Ishikawa (cell line): ENCODE measurements at regions not wholly inside any gene's neighbourhood (a gene's known extent, or its start where the extent isn't known, plus 50 kb on each side); places are given as distances from the start of the nearest gene placed in this dataset.

ENCODE experiments used
- CEBPB ChIP-seq: IDR thresholded peaks from 2 replicates; pipeline ENCODE4 v1.6.1; 2012
- CREB1 ChIP-seq: IDR thresholded peaks from 2 replicates; pipeline ENCODE4 v1.6.1; 2012; ENCODE audit warnings: low read depth
- EGR1 ChIP-seq: IDR thresholded peaks from 2 replicates; pipeline ENCODE4 v1.6.1; 2012
- EP300 ChIP-seq: IDR thresholded peaks from 2 replicates; pipeline ENCODE4 v1.6.1; 2012; ENCODE audit warnings: borderline replicate concordance
- FOXM1 ChIP-seq: IDR thresholded peaks from 2 replicates; pipeline ENCODE4 v1.6.1; 2012; ENCODE audit warnings: low read depth, borderline replicate concordance
- MAX ChIP-seq: IDR thresholded peaks from 2 replicates; pipeline ENCODE4 v1.6.1; 2012
- NFIC ChIP-seq: IDR thresholded peaks from 2 replicates; pipeline ENCODE4 v1.6.1; 2012
- RAD21 ChIP-seq: IDR thresholded peaks from 2 replicates; pipeline ENCODE4 v1.6.1; 2012; ENCODE audit warnings: low read depth
- TAF1 ChIP-seq: IDR thresholded peaks from 2 replicates; pipeline ENCODE4 v1.6.1; 2012; ENCODE audit warnings: low read depth, mild to moderate bottlenecking
- TCF12 ChIP-seq: IDR thresholded peaks from 2 replicates; pipeline ENCODE4 v1.6.1; 2012; ENCODE audit warnings: low read depth
- TEAD4 ChIP-seq: IDR thresholded peaks from 2 replicates; pipeline ENCODE4 v1.6.1; 2012
- YY1 ChIP-seq: IDR thresholded peaks from 2 replicates; pipeline ENCODE4 v1.6.1; 2012; ENCODE audit warnings: low read depth
- ZBTB7A ChIP-seq: IDR thresholded peaks from 2 replicates; pipeline ENCODE4 v1.6.1; 2012; ENCODE audit warnings: low read depth
- TF ChIP-seq, protein P1 (sequence below): IDR thresholded peaks from 2 replicates; pipeline ENCODE4 v1.6.1; 2012
- TF ChIP-seq, protein P2 (sequence below): IDR thresholded peaks from 2 replicates; pipeline ENCODE4 v1.6.1; 2012; ENCODE audit warnings: low read depth, mild to moderate bottlenecking

DNA sequence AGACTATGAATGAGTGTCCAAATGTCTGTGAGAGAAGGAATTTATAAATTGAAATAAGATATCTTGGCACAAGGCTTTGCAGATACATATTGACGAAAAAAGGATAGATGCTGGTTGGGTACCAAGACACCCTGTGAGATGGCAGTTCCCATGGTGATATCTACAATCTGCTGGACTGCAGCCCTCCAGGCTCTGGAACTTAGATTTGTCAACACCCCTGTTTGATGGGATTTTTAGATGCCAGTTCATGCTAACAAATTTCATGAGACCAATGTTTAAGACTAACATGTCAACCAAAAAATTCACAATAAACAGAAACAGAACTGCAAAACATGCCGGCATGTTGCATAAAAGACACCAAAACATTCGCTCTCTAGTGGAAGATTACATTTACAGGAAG, 400.3 kb upstream of the CNTNAP5 start:
- TF ChIP-seq TAF1 (no peak), TCF12 (no peak), EP300 (no peak), NFIC (no peak), CREB1 (no peak), CEBPB (no peak), FOXM1 (no peak), MAX (no peak)
- TF ChIP-seq, protein P1, sequence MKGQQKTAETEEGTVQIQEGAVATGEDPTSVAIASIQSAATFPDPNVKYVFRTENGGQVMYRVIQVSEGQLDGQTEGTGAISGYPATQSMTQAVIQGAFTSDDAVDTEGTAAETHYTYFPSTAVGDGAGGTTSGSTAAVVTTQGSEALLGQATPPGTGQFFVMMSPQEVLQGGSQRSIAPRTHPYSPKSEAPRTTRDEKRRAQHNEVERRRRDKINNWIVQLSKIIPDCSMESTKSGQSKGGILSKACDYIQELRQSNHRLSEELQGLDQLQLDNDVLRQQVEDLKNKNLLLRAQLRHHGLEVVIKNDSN = no peak

DNA sequence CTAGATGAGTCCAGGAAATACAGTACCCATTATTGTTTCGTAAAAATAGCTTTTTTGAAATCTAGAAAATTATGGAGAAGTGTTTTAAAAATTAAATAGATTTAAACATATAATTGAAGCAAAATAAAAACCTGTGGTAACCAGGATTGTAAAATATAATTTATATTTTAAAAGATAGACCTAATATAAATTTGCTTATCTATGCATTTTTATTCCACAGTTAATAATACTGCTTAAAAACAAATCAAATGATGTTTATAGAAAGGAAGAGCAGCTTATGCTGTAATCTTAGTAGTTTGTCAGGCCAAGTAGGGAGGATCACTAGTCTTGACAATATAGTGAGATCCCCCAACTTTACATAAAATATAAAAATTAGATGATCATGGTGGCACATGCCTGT, 388.9 kb upstream of the CNTNAP5 start:
- no peak for TF ChIP-seq CEBPB
- TF ChIP-seq CREB1 = no peak
- no peak for TF ChIP-seq ZBTB7A
- no peak for TF ChIP-seq YY1
- no peak for TF ChIP-seq EGR1
- TF ChIP-seq MAX = no peak
- no peak for TF ChIP-seq TCF12
- TF ChIP-seq, protein P2, sequence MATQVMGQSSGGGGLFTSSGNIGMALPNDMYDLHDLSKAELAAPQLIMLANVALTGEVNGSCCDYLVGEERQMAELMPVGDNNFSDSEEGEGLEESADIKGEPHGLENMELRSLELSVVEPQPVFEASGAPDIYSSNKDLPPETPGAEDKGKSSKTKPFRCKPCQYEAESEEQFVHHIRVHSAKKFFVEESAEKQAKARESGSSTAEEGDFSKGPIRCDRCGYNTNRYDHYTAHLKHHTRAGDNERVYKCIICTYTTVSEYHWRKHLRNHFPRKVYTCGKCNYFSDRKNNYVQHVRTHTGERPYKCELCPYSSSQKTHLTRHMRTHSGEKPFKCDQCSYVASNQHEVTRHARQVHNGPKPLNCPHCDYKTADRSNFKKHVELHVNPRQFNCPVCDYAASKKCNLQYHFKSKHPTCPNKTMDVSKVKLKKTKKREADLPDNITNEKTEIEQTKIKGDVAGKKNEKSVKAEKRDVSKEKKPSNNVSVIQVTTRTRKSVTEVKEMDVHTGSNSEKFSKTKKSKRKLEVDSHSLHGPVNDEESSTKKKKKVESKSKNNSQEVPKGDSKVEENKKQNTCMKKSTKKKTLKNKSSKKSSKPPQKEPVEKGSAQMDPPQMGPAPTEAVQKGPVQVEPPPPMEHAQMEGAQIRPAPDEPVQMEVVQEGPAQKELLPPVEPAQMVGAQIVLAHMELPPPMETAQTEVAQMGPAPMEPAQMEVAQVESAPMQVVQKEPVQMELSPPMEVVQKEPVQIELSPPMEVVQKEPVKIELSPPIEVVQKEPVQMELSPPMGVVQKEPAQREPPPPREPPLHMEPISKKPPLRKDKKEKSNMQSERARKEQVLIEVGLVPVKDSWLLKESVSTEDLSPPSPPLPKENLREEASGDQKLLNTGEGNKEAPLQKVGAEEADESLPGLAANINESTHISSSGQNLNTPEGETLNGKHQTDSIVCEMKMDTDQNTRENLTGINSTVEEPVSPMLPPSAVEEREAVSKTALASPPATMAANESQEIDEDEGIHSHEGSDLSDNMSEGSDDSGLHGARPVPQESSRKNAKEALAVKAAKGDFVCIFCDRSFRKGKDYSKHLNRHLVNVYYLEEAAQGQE = no peak
- TF ChIP-seq RAD21 = no peak
- no peak for TF ChIP-seq EP300
- no peak for TF ChIP-seq NFIC

DNA sequence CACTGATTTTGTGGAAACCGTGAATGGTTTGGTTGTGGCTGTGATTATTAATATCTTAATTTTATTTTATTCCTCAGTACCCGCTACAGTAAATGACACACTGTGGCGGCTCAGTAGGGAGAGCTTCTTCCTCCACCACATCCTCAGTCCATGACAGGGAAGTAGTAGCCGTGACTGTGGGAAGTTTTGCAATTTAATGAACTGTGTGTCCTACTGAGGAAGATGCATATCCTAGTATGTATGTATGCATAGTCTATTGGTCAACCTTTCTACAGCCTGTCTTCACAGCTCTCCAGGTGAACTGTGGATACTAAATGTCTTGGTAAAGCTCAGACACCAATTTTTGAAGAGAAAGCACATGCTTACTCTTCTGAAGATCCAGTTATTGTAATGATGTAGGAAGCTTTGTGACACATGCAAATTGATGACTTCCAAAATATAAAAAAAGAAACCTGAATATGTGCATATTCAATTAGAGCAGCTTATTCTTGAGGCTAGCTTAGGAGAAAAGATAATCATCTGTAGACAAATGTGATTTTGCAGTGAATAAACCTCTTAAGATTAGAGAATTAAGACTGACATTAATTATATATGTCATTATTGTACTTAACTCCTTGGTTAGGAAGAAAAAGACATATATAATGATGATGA, 384.3 kb upstream of the CNTNAP5 start:
- TF ChIP-seq TAF1 (no peak), YY1 (no peak), RAD21 (no peak), TEAD4 (no peak), ZBTB7A (no peak), EGR1 (no peak), EP300 (no peak), CREB1 (no peak)
- TF ChIP-seq, protein P1 = no peak

GRCh38 chr2:123644053-123644452, 381.0 kb upstream of the CNTNAP5 start:
- TF ChIP-seq YY1 = no peak
- TF ChIP-seq CEBPB = no peak
- TF ChIP-seq, protein P2 = no peak
- TF ChIP-seq EGR1 = no peak
- no peak for TF ChIP-seq EP300
- TF ChIP-seq MAX = no peak
- TF ChIP-seq FOXM1 = no peak
- TF ChIP-seq NFIC = no peak
- TF ChIP-seq TAF1 = no peak
- no peak for TF ChIP-seq ZBTB7A
- no peak for TF ChIP-seq TCF12

DNA sequence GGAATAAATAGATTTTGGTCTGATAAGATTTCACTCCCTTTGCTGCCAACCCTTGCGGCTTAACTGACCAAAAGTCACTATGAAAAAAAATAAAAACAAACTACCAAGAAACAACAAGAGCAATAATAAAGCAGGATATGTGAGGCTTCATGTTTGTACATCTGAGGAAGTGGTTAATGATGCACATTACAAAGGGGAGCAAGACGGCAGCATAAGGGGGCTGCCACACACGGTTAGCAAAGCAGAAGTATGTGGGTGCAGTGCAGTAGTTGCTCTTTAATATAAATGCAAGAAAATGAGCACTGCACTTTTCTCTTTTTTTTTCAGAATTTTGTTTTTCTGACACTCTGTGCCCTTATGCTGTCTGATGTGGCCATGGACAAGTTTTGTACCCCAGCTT, 377.1 kb upstream of the CNTNAP5 start:
- no peak for TF ChIP-seq TAF1
- no peak for TF ChIP-seq ZBTB7A
- no peak for TF ChIP-seq MAX
- TF ChIP-seq, protein P2 = no peak
- no peak for TF ChIP-seq TEAD4
- TF ChIP-seq, protein P1 = no peak
- TF ChIP-seq CEBPB = no peak
- no peak for TF ChIP-seq NFIC
